HepG2 (cell line): ENCODE measurements at regions not wholly inside any gene's neighbourhood (a gene's known extent, or its start where the extent isn't known, plus 50 kb on each side); places are given as distances from the start of the nearest gene placed in this dataset.
"Not testable (repeated sequence)": the region's sequence is repeated elsewhere in the genome, so short reads cannot be mapped to it uniquely, and the experiment has no call there.

Source experiments
- BCL3 ChIP-seq: sonication (generic); formaldehyde crosslinking; IDR thresholded peaks from 2 replicates; pipeline ENCODE4 v1.5.1; 2020; ENCODE audit warnings: mild to moderate bottlenecking, missing genetic modification reagents, moderate library complexity
- FOSL1 ChIP-seq: sonication (generic); formaldehyde crosslinking; IDR thresholded peaks from 2 replicates; pipeline ENCODE4 v1.9.0; 2021; ENCODE audit warnings: missing genetic modification reagents, borderline replicate concordance
- MIER3 ChIP-seq: IDR thresholded peaks from 2 replicates; pipeline ENCODE4 v1.6.1; 2016; ENCODE audit warnings: missing compliant biosample characterization, borderline replicate concordance
- NFYB ChIP-seq: sonication (generic); formaldehyde crosslinking; IDR thresholded peaks from 2 replicates; pipeline ENCODE4 v1.4.0; 2020; ENCODE audit warnings: missing genetic modification reagents
- RNF219 ChIP-seq: sonication (generic); formaldehyde crosslinking; IDR thresholded peaks from 2 replicates; pipeline ENCODE4 v1.5.0; 2020; ENCODE audit warnings: mild to moderate bottlenecking, missing genetic modification reagents
- SPEN ChIP-seq: sonication (generic); formaldehyde crosslinking; IDR thresholded peaks from 2 replicates; pipeline ENCODE4 v1.5.1; 2020; ENCODE audit warnings: low read depth, mild to moderate bottlenecking, missing genetic modification reagents
- TBP ChIP-seq: sonication (generic); formaldehyde crosslinking; IDR thresholded peaks from 2 replicates; pipeline ENCODE4 v1.5.0; 2020; ENCODE audit warnings: missing genetic modification reagents
- USF2 ChIP-seq, 2 experiments: sonication (generic) in 1 of 2; formaldehyde crosslinking in 1 of 2; IDR thresholded peaks; 2 replicates each; pipeline versions ENCODE4 v1.5.1 to v1.6.1; 2011 to 2020; ENCODE audit warnings: borderline replicate concordance in 1 of 2, low read depth in 1 of 2, low read length in 1 of 2, mild to moderate bottlenecking in 1 of 2, missing genetic modification reagents in 1 of 2, moderate library complexity in 1 of 2
- ZBTB42 ChIP-seq: sonication (generic); formaldehyde crosslinking; IDR thresholded peaks from 2 replicates; pipeline ENCODE4 v1.5.0; 2020; ENCODE audit warnings: mild to moderate bottlenecking, missing genetic modification reagents
- ZNF142 ChIP-seq: sonication (generic); formaldehyde crosslinking; IDR thresholded peaks from 2 replicates; pipeline ENCODE4 v1.4.0; 2020; ENCODE audit warnings: missing genetic modification reagents
- ZNF333 ChIP-seq: sonication (generic); formaldehyde crosslinking; IDR thresholded peaks from 2 replicates; pipeline ENCODE4 v1.4.0; 2020; ENCODE audit warnings: mild to moderate bottlenecking, missing genetic modification reagents, borderline replicate concordance
- TF ChIP-seq, protein P1 (sequence below): sonication (generic); formaldehyde crosslinking; IDR thresholded peaks from 2 replicates; pipeline ENCODE4 v1.5.0; 2020; ENCODE audit warnings: mild to moderate bottlenecking, missing genetic modification reagents, moderate library complexity
- TF ChIP-seq, protein P2 (sequence below): sonication (generic); formaldehyde crosslinking; IDR thresholded peaks from 2 replicates; pipeline ENCODE4 v1.8.0; 2022; ENCODE audit warnings: mild to moderate bottlenecking, missing genetic modification reagents, borderline replicate concordance

- TF ChIP-seq, protein P1, sequence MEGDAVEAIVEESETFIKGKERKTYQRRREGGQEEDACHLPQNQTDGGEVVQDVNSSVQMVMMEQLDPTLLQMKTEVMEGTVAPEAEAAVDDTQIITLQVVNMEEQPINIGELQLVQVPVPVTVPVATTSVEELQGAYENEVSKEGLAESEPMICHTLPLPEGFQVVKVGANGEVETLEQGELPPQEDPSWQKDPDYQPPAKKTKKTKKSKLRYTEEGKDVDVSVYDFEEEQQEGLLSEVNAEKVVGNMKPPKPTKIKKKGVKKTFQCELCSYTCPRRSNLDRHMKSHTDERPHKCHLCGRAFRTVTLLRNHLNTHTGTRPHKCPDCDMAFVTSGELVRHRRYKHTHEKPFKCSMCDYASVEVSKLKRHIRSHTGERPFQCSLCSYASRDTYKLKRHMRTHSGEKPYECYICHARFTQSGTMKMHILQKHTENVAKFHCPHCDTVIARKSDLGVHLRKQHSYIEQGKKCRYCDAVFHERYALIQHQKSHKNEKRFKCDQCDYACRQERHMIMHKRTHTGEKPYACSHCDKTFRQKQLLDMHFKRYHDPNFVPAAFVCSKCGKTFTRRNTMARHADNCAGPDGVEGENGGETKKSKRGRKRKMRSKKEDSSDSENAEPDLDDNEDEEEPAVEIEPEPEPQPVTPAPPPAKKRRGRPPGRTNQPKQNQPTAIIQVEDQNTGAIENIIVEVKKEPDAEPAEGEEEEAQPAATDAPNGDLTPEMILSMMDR: not testable (repeated sequence)
- not testable (repeated sequence) for TF ChIP-seq FOSL1; NFYB; SPEN (CRISPR knock-in tag); BCL3 (CRISPR knock-in tag); ZBTB42 (CRISPR knock-in tag); ZNF333; ZNF142 (CRISPR knock-in tag); RNF219 (CRISPR knock-in tag); USF2 (IDR thresholded peaks at IDR 0.05; ENCODE audit: low read depth, low read length); USF2 (CRISPR knock-in tag; IDR thresholded peaks at IDR 0.05; ENCODE audit: borderline replicate concordance); MIER3 (CRISPR knock-in tag); TBP (CRISPR knock-in tag)
- TF ChIP-seq, protein P2, sequence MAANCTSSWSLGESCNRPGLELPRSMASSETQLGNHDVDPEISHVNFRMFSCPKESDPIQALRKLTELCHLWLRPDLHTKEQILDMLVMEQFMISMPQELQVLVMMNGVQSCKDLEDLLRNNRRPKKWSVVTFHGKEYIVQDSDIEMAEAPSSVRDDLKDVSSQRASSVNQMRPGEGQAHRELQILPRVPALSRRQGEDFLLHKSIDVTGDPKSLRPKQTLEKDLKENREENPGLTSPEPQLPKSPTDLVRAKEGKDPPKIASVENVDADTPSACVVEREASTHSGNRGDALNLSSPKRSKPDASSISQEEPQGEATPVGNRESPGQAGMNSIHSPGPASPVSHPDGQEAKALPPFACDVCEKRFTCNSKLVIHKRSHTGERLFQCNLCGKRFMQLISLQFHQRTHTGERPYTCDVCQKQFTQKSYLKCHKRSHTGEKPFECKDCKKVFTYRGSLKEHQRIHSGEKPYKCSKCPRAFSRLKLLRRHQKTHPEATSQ (CRISPR knock-in tag): not testable (repeated sequence)
Measured at GRCh38 chr15:20227119-20227853, 314.3 kb downstream of the GOLGA6L6 start.
